Mesendoderm (in vitro differentiated cells): ENCODE measurements at regions not wholly inside any gene's neighbourhood (a gene's known extent, or its start where the extent isn't known, plus 50 kb on each side); places are given as distances from the start of the nearest gene placed in this dataset.

ENCODE experiments used
- DNase-seq: peaks from one replicate; pipeline ENCODE4 v3.0.0; 2013
- H2AK5ac ChIP-seq: 2 replicates; pipeline ENCODE4 v1.6.1; 2013; ENCODE audit warnings: low read length, inconsistent platforms
- H2BK120ac ChIP-seq: 2 replicates; pipeline ENCODE4 v1.6.1; 2013; ENCODE audit warnings: low read depth, mild to moderate bottlenecking, low read length, moderate library complexity, mixed read lengths
- H2BK15ac ChIP-seq: replicated peaks from 2 replicates; pipeline ENCODE4 v1.6.1; 2013; ENCODE audit warnings: low read depth, mild to moderate bottlenecking, moderate library complexity
- H2BK5ac ChIP-seq: 2 replicates; pipeline ENCODE4 v1.6.1; 2013; ENCODE audit warnings: low read length, inconsistent platforms
- H3K18ac ChIP-seq: 2 replicates; pipeline ENCODE4 v1.6.1; 2013; ENCODE audit warnings: mild to moderate bottlenecking, low read length, mixed read lengths
- H3K23ac ChIP-seq: one replicate; pipeline ENCODE4 v1.6.1; 2013; ENCODE audit warnings: low read length
- H3K27ac ChIP-seq: 2 replicates; pipeline ENCODE4 v1.5.1; 2013; ENCODE audit warnings: low read depth, mild to moderate bottlenecking, inconsistent platforms, low read length, moderate library complexity
- H3K27me3 ChIP-seq: 2 replicates; pipeline ENCODE4 v1.6.1; 2013; ENCODE audit warnings: low read length, control low read depth, mild to moderate bottlenecking, inconsistent platforms; ENCODE audit not compliant: insufficient read depth, poor library complexity
- H3K36me3 ChIP-seq: 2 replicates; pipeline ENCODE4 v1.6.1; 2013; ENCODE audit warnings: low read length, inconsistent platforms; ENCODE audit not compliant: control insufficient read depth, insufficient read depth
- H3K4ac ChIP-seq: one replicate; pipeline ENCODE4 v1.6.1; 2013; ENCODE audit warnings: low read depth, mild to moderate bottlenecking, low read length, moderate library complexity
- H3K4me1 ChIP-seq: 2 replicates; pipeline ENCODE4 v1.6.1; 2013; ENCODE audit warnings: low read depth, low read length, inconsistent platforms; ENCODE audit not compliant: control insufficient read depth
- H3K4me2 ChIP-seq: 2 replicates; pipeline ENCODE4 v1.6.1; 2013; ENCODE audit warnings: low read length
- H3K4me3 ChIP-seq: 2 replicates; pipeline ENCODE4 v1.5.1; 2013; ENCODE audit warnings: mild to moderate bottlenecking, low read length
- H3K56ac ChIP-seq: one replicate; pipeline ENCODE4 v1.6.1; 2013; ENCODE audit warnings: low read length
- H3K79me1 ChIP-seq: 2 replicates; pipeline ENCODE4 v1.6.1; 2013; ENCODE audit warnings: low read length, inconsistent platforms
- H3K79me2 ChIP-seq: 2 replicates; pipeline ENCODE4 v1.6.1; 2013; ENCODE audit warnings: mild to moderate bottlenecking, low read length; ENCODE audit not compliant: control insufficient read depth, insufficient read depth
- H3K9ac ChIP-seq: 2 replicates; pipeline ENCODE4 v1.6.1; 2013; ENCODE audit warnings: low read length, inconsistent platforms
- H4K5ac ChIP-seq: one replicate; pipeline ENCODE4 v1.6.1; 2013; ENCODE audit warnings: low read length
- H4K8ac ChIP-seq: one replicate; pipeline ENCODE4 v1.6.1; 2013; ENCODE audit warnings: low read depth, mild to moderate bottlenecking, control low read depth, low read length, moderate library complexity
- WGBS: extraction: QIAGEN DNeasy Blood & Tissue Kit; methylation state at CpG from one replicate; pipeline ENCODE4 v1.1.7; 2013; ENCODE audit warnings: low lambda C conversion rate, missing lambda C conversion rate; ENCODE audit not compliant: insufficient coverage; ENCODE audit errors: extremely low coverage; 5-methylcytosine and 5-hydroxymethylcytosine counted together

DNA sequence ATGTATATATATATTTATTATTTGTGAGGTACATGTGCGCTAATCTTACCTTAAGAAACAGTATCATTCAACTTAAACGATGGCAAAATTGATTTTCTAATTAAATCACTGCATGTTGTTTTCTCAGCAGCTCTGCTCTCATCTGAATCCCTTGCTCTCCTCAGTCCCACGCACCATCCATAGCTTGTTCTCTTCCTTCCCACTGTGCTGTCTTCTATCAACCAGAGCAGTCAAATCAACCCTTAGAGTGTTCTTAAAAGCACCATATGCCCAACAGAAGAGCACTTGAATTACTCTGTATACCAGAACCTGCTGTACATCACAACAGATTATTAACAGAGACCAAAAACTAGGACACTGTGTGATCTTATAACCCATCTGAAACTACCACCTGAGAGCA, 209.4 kb upstream of the G2E3 start:
- no peak for DNase-seq
- H3K79me2 ChIP-seq, result no peaks in the 10 kb centered on the region
- H3K27me3 ChIP-seq, result no peaks in the 10 kb centered on the region
- no peak overlapping the region for H4K5ac ChIP-seq
- peaks cover 2% of the 10 kb centered on the region for H3K4me1 ChIP-seq
- no peak overlapping the region for H3K23ac ChIP-seq
- H3K18ac ChIP-seq, result no peak overlapping the region
- H3K4me2 ChIP-seq, result no peak overlapping the region
- H2BK120ac ChIP-seq, result no peak overlapping the region
- H2BK5ac ChIP-seq, result no peak overlapping the region
- H2AK5ac ChIP-seq, result no peak overlapping the region
- H3K9ac ChIP-seq, result no peak overlapping the region
- no peak overlapping the region for H2BK15ac ChIP-seq
- no peak overlapping the region for H3K27ac ChIP-seq
- WGBS, result no CpG with 5 or more reads among the region's 3 CpGs
- H3K79me1 ChIP-seq, result no peaks in the 10 kb centered on the region
- H3K4ac ChIP-seq, result no peak overlapping the region
- no peak overlapping the region for H3K56ac ChIP-seq
- no peak overlapping the region for H4K8ac ChIP-seq
- H3K36me3 ChIP-seq, result no peaks in the 10 kb centered on the region
- H3K4me3 ChIP-seq, result no peak overlapping the region

DNA sequence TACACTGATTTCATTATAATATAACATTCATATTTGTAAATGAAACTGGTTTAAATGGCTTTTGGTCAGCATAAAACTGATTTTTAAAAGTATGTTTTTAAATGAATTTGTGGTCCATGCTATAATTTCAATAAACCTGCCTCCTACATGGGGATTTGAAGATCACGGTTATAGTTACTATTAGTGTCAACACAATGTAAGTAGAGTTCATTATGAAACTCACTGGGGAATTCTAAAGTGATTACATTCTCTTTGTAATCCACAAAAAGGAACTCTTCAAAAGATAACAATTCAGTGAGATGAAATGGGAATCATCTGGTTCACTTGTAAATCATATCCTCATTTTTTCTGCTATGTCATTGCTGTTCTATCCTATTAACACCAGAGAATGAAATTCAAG, 204.5 kb upstream of the G2E3 start:
- Histone ChIP-seq H3K23ac (no peak overlapping the region), H3K4me3 (no peak overlapping the region), H4K8ac (no peak overlapping the region), H2BK15ac (no peak overlapping the region), H2BK120ac (no peak overlapping the region), H3K79me1 (no peaks in the 10 kb centered on the region), H3K4me1 (peaks cover 8% of the 10 kb centered on the region), H3K27me3 (no peaks in the 10 kb centered on the region), H2BK5ac (no peak overlapping the region), H3K79me2 (no peaks in the 10 kb centered on the region), H3K4ac (no peak overlapping the region), H2AK5ac (no peak overlapping the region), H3K36me3 (no peaks in the 10 kb centered on the region), H3K9ac (no peak overlapping the region), H3K4me2 (no peak overlapping the region), H4K5ac (no peak overlapping the region), H3K56ac (no peak overlapping the region), H3K27ac (no peak overlapping the region), H3K18ac (no peak overlapping the region)
- DNase-seq, result peak; percentile 34
- WGBS, result no CpG with 5 or more reads among the region's 1 CpG

DNA sequence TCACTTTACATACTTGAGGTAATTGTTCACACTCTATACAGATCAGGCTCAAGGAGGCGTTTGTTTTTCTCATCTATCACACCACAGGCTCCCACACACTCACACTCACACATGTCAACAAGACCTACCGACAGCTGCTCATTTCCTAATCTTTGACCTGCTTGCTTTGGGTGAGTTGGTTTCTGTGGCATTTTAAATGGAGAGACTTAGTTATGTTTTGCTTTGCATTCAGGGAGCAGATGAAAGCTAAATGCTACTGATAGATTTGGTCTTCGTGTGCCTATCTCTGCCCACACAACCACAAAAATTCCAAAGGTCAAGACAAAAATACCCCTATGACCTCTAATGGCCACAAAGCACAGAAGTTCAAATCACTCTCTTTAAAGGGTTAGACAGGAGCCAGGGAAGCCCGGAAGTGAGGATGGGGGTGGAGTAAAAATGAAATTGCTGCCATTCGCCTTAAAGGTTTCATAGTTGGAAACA, 203.5 kb upstream of the G2E3 start:
- WGBS, result no CpG with 5 or more reads among the region's 5 CpGs
- Histone ChIP-seq H3K79me2 (no peaks in the 10 kb centered on the region), H3K23ac (no peak overlapping the region), H3K4me2 (no peak overlapping the region), H3K4me1 (peaks cover 8% of the 10 kb centered on the region), H4K5ac (no peak overlapping the region), H3K9ac (no peak overlapping the region), H3K27ac (no peak overlapping the region), H4K8ac (no peak overlapping the region), H2AK5ac (no peak overlapping the region), H3K18ac (no peak overlapping the region), H3K36me3 (no peaks in the 10 kb centered on the region), H3K4ac (no peak overlapping the region), H2BK120ac (no peak overlapping the region), H3K27me3 (no peaks in the 10 kb centered on the region), H2BK5ac (no peak overlapping the region), H3K4me3 (no peak overlapping the region), H3K79me1 (no peaks in the 10 kb centered on the region), H3K56ac (no peak overlapping the region), H2BK15ac (no peak overlapping the region)
- peak; percentile 68 for DNase-seq

DNA sequence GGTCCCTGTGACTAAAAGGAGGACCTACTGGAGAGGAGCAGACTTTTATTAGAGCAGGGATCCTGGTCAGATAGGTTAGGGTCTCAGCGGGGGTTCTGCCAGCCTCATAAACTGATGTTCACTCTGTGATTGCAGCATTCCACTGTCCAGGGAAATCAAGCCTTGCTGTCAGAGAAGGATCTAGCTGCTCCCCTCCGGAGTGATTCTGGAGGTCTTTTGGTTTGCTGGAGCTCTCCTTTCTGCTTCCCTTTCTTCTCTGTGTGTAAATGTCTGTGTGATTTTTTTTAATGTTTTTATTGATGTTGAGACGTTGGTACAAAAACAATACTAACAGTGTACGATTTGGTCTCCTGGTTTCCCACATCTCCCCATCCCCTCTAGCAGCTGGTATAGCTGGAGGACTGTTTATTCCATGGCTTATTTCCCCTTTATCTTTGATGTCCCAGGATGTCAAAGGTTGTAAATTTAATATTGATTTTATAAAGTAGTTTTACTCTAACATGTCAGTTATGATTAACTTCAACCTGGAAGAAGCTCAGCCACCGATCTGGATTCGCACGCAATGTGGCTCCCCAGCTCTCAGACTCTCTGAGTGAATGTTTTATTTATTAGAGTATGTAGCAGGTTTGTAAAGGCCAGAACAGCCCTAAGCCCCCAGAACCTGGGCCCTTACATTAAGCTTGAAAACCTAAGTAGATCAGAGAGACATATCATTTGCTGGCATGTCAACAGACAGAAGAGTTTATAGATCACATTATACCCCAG, 202.3 kb upstream of the G2E3 start:
- no peak overlapping the region for H2BK15ac ChIP-seq
- H4K8ac ChIP-seq, result no peak overlapping the region
- WGBS, result no CpG with 5 or more reads among the region's 7 CpGs
- H3K4me3 ChIP-seq, result no peak overlapping the region
- H3K56ac ChIP-seq, result no peak overlapping the region
- H3K27me3 ChIP-seq, result no peaks in the 10 kb centered on the region
- no peak overlapping the region for H3K23ac ChIP-seq
- H3K36me3 ChIP-seq, result no peaks in the 10 kb centered on the region
- H3K9ac ChIP-seq, result no peak overlapping the region
- no peaks in the 10 kb centered on the region for H3K79me1 ChIP-seq
- no peaks in the 10 kb centered on the region for H3K79me2 ChIP-seq
- no peak overlapping the region for H2BK5ac ChIP-seq
- H3K4me1 ChIP-seq, result peaks cover 8% of the 10 kb centered on the region
- no peak overlapping the region for H2AK5ac ChIP-seq
- H4K5ac ChIP-seq, result no peak overlapping the region
- no peak for DNase-seq
- H3K18ac ChIP-seq, result no peak overlapping the region
- no peak overlapping the region for H2BK120ac ChIP-seq
- H3K4ac ChIP-seq, result no peak overlapping the region
- H3K4me2 ChIP-seq, result no peak overlapping the region
- no peak overlapping the region for H3K27ac ChIP-seq

DNA sequence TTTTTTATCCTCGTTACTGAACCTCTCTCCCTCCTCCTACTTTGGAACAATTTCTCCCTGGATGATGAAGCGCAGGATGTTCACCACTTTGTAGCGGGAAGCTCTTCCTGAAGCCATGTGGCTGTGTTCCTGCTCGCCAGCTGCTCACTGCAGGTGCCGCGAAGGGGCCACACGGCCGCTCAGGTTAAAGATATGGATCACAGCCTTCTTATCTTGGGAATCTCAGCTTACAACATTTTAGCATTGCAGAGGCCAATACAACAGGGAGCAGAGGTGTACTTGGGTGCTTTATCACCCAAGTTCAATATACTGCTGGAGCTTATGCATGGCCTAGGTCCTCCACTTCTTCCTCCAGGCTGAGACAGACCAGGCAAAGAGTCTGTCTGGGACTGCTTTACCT, 201.2 kb upstream of the G2E3 start:
- Histone ChIP-seq H3K18ac (no peak overlapping the region), H2AK5ac (no peak overlapping the region), H3K79me1 (no peaks in the 10 kb centered on the region), H3K4me2 (no peak overlapping the region), H4K8ac (no peak overlapping the region), H3K56ac (no peak overlapping the region), H3K9ac (no peak overlapping the region), H3K4ac (no peak overlapping the region), H3K27ac (no peak overlapping the region), H3K4me1 (peaks cover 6% of the 10 kb centered on the region), H3K36me3 (no peaks in the 10 kb centered on the region), H2BK15ac (no peak overlapping the region), H3K27me3 (no peaks in the 10 kb centered on the region), H3K23ac (no peak overlapping the region), H2BK5ac (no peak overlapping the region), H2BK120ac (no peak overlapping the region), H4K5ac (no peak overlapping the region), H3K4me3 (no peak overlapping the region), H3K79me2 (no peaks in the 10 kb centered on the region)
- DNase-seq, result no peak
- WGBS, result no CpG with 5 or more reads among the region's 8 CpGs
